Liver (tissue), 3 donors: ENCODE measurements at regions not wholly inside any gene's neighbourhood (a gene's known extent, or its start where the extent isn't known, plus 50 kb on each side); places are given as distances from the start of the nearest gene placed in this dataset.

Experiments used
- ATF3 ChIP-seq: IDR thresholded peaks from 2 replicates; pipeline ENCODE4 v1.6.1; 2016; ENCODE audit warnings: antibody characterized with exemption
- CTCF ChIP-seq: fragments of 150-350 bp; IDR thresholded peaks from 2 replicates; pipeline ENCODE4 v1.5.1; 2017; ENCODE audit warnings: improper control_type of control experiment, low read depth, low read length; ENCODE audit not compliant: missing input control
- FOXA1 ChIP-seq: IDR thresholded peaks from 2 replicates; pipeline ENCODE4 v1.6.1; 2016; ENCODE audit warnings: antibody characterized with exemption
- GABPA ChIP-seq, 2 donors: IDR thresholded peaks in 1 of 2; conservative IDR thresholded peaks in 1 of 2; 2 replicates each; pipeline ENCODE4 v1.6.1; 2016; ENCODE audit warnings: antibody characterized with exemption in 2 of 2, mild to moderate bottlenecking in 1 of 2, moderate library complexity in 1 of 2
- SP1 ChIP-seq: IDR thresholded peaks from 2 replicates; pipeline ENCODE4 v1.6.1; 2018; ENCODE audit warnings: antibody characterized with exemption, mild to moderate bottlenecking
- TAF1 ChIP-seq: conservative IDR thresholded peaks from 2 replicates; pipeline ENCODE4 v1.6.1; 2016; ENCODE audit warnings: antibody characterized with exemption, mild to moderate bottlenecking
- donor health status: healthy.
- donor health status: healthy.

GRCh38 chr5:109937951-109938350 is 248.2 kb downstream of the MAN2A1 start:
- TF ChIP-seq CTCF (no peak), SP1 (no peak), FOXA1 (no peak), TAF1 (no peak), GABPA (IDR thresholded peaks at IDR 0.05 in 1 of 2, conservative IDR thresholded peaks at IDR 0.05 in 1 of 2) (no peak), ATF3 (no peak)
